H1 (cell line): ENCODE measurements at regions not wholly inside any gene's neighbourhood (a gene's known extent, or its start where the extent isn't known, plus 50 kb on each side); places are given as distances from the start of the nearest gene placed in this dataset.

Source experiments
- CHD2 ChIP-seq: IDR thresholded peaks from 2 replicates; pipeline ENCODE4 v1.6.1; 2012; ENCODE audit warnings: low read length, improper control_type of control experiment
- HDAC2 ChIP-seq, 2 experiments: fragments of 300-600 bp in 1 of 2; sonication (generic) in 1 of 2; IDR thresholded peaks; 2 replicates each; pipeline ENCODE4 v1.6.1; 2011 to 2012; ENCODE audit warnings: low read depth in 2 of 2, low read length in 2 of 2, mild to moderate bottlenecking in 2 of 2, moderate library complexity in 2 of 2, borderline replicate concordance in 1 of 2, inconsistent platforms in 1 of 2
- KDM1A ChIP-seq: fragments of 200-600, 300-600 bp; sonication (generic); IDR thresholded peaks from 2 replicates; pipeline ENCODE4 v1.7.1; 2016; ENCODE audit warnings: mild to moderate bottlenecking, low read length, borderline replicate concordance
- KDM4A ChIP-seq: IDR thresholded peaks from one replicate; pipeline ENCODE4 v1.7.1; 2012; ENCODE audit warnings: low read depth, mild to moderate bottlenecking, moderate library complexity, low read length, inconsistent platforms; ENCODE audit not compliant: severe bottlenecking
- POLR2AphosphoS5 ChIP-seq: IDR thresholded peaks from 2 replicates; pipeline ENCODE4 v1.6.1; 2011; ENCODE audit warnings: low read depth, low read length
- RNF2 ChIP-seq: fragments of 200-900, 300-1000 bp; sonication (generic); IDR thresholded peaks from 2 replicates; pipeline ENCODE4 v1.7.1; 2016; ENCODE audit warnings: borderline replicate concordance, low read depth, mild to moderate bottlenecking, antibody characterized with exemption, low read length; ENCODE audit not compliant: poor library complexity, severe bottlenecking; ENCODE audit errors: missing control alignments
- SIN3A ChIP-seq, 2 experiments: IDR thresholded peaks in 1 of 2; conservative IDR thresholded peaks in 1 of 2; 2 replicates each; pipeline ENCODE4 v1.6.1; 2011 to 2012; ENCODE audit warnings: low read length in 2 of 2, improper control_type of control experiment in 1 of 2, low read depth in 1 of 2, mild to moderate bottlenecking in 1 of 2
- SIX5 ChIP-seq: IDR thresholded peaks from 2 replicates; pipeline ENCODE4 v1.6.1; 2011; ENCODE audit warnings: mild to moderate bottlenecking, low read depth, low read length
- SRF ChIP-seq: IDR thresholded peaks from 2 replicates; pipeline ENCODE4 v1.6.1; 2011; ENCODE audit warnings: mild to moderate bottlenecking, low read depth, low read length, moderate library complexity
- TAF7 ChIP-seq: optimal IDR thresholded peaks from 2 replicates; pipeline ENCODE3; 2011; ENCODE audit warnings: low read depth, mild to moderate bottlenecking, inconsistent platforms, low read length, moderate library complexity, borderline replicate concordance
- TF ChIP-seq, protein P1 (sequence below): fragments of 300-600 bp; sonication (generic); IDR thresholded peaks from 2 replicates; pipeline ENCODE4 v1.7.1; 2012; ENCODE audit warnings: low read length, moderate library complexity, mild to moderate bottlenecking, inconsistent platforms; ENCODE audit not compliant: insufficient replicate concordance

DNA sequence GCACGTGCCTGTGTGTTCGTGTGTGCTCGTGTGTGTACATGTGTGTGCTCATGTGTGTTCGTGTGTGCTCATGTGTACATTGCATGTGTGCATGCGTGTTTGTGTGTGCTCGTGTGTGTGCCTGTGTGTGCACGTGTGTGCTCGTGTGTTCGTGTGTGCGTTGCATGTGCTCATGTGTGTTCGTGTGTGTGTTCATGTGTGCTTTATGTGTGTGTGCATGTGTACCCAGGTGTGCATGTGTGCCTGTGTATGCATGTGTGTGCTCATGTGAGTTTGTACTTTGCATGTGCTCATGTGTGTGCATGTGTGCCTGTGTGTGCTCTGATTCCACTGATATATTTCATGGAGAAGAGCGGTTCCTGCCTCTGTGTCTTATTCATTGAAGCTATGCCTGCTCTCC, 265.5 kb downstream of the FOXL1 start (continued):
- TF ChIP-seq, protein P1, sequence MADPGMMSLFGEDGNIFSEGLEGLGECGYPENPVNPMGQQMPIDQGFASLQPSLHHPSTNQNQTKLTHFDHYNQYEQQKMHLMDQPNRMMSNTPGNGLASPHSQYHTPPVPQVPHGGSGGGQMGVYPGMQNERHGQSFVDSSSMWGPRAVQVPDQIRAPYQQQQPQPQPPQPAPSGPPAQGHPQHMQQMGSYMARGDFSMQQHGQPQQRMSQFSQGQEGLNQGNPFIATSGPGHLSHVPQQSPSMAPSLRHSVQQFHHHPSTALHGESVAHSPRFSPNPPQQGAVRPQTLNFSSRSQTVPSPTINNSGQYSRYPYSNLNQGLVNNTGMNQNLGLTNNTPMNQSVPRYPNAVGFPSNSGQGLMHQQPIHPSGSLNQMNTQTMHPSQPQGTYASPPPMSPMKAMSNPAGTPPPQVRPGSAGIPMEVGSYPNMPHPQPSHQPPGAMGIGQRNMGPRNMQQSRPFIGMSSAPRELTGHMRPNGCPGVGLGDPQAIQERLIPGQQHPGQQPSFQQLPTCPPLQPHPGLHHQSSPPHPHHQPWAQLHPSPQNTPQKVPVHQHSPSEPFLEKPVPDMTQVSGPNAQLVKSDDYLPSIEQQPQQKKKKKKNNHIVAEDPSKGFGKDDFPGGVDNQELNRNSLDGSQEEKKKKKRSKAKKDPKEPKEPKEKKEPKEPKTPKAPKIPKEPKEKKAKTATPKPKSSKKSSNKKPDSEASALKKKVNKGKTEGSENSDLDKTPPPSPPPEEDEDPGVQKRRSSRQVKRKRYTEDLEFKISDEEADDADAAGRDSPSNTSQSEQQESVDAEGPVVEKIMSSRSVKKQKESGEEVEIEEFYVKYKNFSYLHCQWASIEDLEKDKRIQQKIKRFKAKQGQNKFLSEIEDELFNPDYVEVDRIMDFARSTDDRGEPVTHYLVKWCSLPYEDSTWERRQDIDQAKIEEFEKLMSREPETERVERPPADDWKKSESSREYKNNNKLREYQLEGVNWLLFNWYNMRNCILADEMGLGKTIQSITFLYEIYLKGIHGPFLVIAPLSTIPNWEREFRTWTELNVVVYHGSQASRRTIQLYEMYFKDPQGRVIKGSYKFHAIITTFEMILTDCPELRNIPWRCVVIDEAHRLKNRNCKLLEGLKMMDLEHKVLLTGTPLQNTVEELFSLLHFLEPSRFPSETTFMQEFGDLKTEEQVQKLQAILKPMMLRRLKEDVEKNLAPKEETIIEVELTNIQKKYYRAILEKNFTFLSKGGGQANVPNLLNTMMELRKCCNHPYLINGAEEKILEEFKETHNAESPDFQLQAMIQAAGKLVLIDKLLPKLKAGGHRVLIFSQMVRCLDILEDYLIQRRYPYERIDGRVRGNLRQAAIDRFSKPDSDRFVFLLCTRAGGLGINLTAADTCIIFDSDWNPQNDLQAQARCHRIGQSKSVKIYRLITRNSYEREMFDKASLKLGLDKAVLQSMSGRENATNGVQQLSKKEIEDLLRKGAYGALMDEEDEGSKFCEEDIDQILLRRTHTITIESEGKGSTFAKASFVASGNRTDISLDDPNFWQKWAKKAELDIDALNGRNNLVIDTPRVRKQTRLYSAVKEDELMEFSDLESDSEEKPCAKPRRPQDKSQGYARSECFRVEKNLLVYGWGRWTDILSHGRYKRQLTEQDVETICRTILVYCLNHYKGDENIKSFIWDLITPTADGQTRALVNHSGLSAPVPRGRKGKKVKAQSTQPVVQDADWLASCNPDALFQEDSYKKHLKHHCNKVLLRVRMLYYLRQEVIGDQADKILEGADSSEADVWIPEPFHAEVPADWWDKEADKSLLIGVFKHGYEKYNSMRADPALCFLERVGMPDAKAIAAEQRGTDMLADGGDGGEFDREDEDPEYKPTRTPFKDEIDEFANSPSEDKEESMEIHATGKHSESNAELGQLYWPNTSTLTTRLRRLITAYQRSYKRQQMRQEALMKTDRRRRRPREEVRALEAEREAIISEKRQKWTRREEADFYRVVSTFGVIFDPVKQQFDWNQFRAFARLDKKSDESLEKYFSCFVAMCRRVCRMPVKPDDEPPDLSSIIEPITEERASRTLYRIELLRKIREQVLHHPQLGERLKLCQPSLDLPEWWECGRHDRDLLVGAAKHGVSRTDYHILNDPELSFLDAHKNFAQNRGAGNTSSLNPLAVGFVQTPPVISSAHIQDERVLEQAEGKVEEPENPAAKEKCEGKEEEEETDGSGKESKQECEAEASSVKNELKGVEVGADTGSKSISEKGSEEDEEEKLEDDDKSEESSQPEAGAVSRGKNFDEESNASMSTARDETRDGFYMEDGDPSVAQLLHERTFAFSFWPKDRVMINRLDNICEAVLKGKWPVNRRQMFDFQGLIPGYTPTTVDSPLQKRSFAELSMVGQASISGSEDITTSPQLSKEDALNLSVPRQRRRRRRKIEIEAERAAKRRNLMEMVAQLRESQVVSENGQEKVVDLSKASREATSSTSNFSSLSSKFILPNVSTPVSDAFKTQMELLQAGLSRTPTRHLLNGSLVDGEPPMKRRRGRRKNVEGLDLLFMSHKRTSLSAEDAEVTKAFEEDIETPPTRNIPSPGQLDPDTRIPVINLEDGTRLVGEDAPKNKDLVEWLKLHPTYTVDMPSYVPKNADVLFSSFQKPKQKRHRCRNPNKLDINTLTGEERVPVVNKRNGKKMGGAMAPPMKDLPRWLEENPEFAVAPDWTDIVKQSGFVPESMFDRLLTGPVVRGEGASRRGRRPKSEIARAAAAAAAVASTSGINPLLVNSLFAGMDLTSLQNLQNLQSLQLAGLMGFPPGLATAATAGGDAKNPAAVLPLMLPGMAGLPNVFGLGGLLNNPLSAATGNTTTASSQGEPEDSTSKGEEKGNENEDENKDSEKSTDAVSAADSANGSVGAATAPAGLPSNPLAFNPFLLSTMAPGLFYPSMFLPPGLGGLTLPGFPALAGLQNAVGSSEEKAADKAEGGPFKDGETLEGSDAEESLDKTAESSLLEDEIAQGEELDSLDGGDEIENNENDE = no peak
- TF ChIP-seq POLR2AphosphoS5 (no peak), TAF7 (no peak), SIX5 (no peak), KDM1A (no peak), SRF (no peak), SIN3A (conservative IDR thresholded peaks at IDR 0.05 in 1 of 2, IDR thresholded peaks at IDR 0.05 in 1 of 2; ENCODE audit: low read depth in 1 of 2, low read length in 2 of 2) (no peak), HDAC2 (IDR thresholded peaks at IDR 0.05; ENCODE audit: borderline replicate concordance in 1 of 2, low read depth in 2 of 2, low read length in 2 of 2) (no peak), KDM4A (no peak), CHD2 (no peak), RNF2 (no peak)
